HEK293 (cell line): ENCODE measurements at regions not wholly inside any gene's neighbourhood (a gene's known extent, or its start where the extent isn't known, plus 50 kb on each side); places are given as distances from the start of the nearest gene placed in this dataset.

Experiments used
- CTCF ChIP-seq: fragments of 450-650 bp; formaldehyde crosslinking; IDR thresholded peaks from 2 replicates; pipeline ENCODE4 v1.5.1; 2016; ENCODE audit warnings: missing biosample characterization, missing genetic modification characterization
- YY1 ChIP-seq: fragments of 450-650 bp; formaldehyde crosslinking; IDR thresholded peaks from 2 replicates; pipeline ENCODE4 v1.5.1; 2018; ENCODE audit warnings: missing biosample characterization, missing genetic modification characterization
- ZBTB49 ChIP-seq: fragments of 450-650 bp; formaldehyde crosslinking; IDR thresholded peaks from 2 replicates; pipeline ENCODE4 v1.5.1; 2016; ENCODE audit warnings: missing biosample characterization, missing genetic modification characterization, low read depth
- ZFP3 ChIP-seq: fragments of 450-650 bp; formaldehyde crosslinking; IDR thresholded peaks from 2 replicates; pipeline ENCODE4 v1.5.1; 2016; ENCODE audit warnings: low read depth, missing biosample characterization, missing genetic modification characterization
- ZNF280C ChIP-seq: fragments of 450-650 bp; formaldehyde crosslinking; IDR thresholded peaks from 2 replicates; pipeline ENCODE4 v1.5.1; 2016; ENCODE audit warnings: missing biosample characterization, missing genetic modification characterization
- ZSCAN23 ChIP-seq: fragments of 450-650 bp; formaldehyde crosslinking; IDR thresholded peaks from 2 replicates; pipeline ENCODE4 v1.5.1; 2016; ENCODE audit warnings: missing biosample characterization, missing genetic modification characterization
- TF ChIP-seq, protein P1 (sequence below): sonication (generic); formaldehyde crosslinking; IDR thresholded peaks from 2 replicates; pipeline ENCODE4 v1.8.1; 2022; ENCODE audit warnings: mild to moderate bottlenecking, moderate library complexity, missing genetic modification reagents

- no peak for TF ChIP-seq YY1 (tag by site-specific recombination)
- no peak for TF ChIP-seq ZFP3 (tag by site-specific recombination)
- no peak for TF ChIP-seq ZBTB49 (tag by site-specific recombination)
- no peak for TF ChIP-seq ZNF280C (tag by site-specific recombination)
- TF ChIP-seq ZSCAN23 (tag by site-specific recombination) = no peak
- TF ChIP-seq CTCF (tag by site-specific recombination) = no peak
- TF ChIP-seq, protein P1, sequence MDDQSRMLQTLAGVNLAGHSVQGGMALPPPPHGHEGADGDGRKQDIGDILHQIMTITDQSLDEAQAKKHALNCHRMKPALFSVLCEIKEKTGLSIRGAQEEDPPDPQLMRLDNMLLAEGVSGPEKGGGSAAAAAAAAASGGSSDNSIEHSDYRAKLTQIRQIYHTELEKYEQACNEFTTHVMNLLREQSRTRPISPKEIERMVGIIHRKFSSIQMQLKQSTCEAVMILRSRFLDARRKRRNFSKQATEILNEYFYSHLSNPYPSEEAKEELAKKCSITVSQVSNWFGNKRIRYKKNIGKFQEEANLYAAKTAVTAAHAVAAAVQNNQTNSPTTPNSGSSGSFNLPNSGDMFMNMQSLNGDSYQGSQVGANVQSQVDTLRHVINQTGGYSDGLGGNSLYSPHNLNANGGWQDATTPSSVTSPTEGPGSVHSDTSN = no peak
Measured at GRCh38 chr3:144770281-144770680, 798.7 kb downstream of the DIPK2A start.
